K562 (cell line): ENCODE measurements at regions not wholly inside any gene's neighbourhood (a gene's known extent, or its start where the extent isn't known, plus 50 kb on each side); places are given as distances from the start of the nearest gene placed in this dataset.

Experiments used
- ATAC-seq: fragments of 200-7000 bp; cut with Tn5 transposase; 3 replicates; pipeline ENCODE4 v1.9.1; 2020; ENCODE audit warnings: moderate library complexity
- BruUV-seq: library from RNA; stranded (reverse); fragments of 400-500 nt; replicated peaks from 2 replicates; lab custom pipeline; 2021; lab: Mats Ljungman, UMichigan
- CTCF ChIA-PET: fragments of 300-600 bp; formaldehyde crosslinking; extraction: SDS; loops from one replicate; lab custom pipeline; 2021; ENCODE audit warnings: low intra/inter-chr PET ratio; lab: Yijun Ruan, JAX
- POLR2A ChIA-PET: fragments of 300-600, 350-650 bp; sonication (Branson Sonifier 250); formaldehyde crosslinking; extraction: SDS; loops from one replicate; lab custom pipeline; 2021; ENCODE audit warnings: antibody characterized with exemption, inconsistent platforms; lab: Yijun Ruan, JAX
- DNase-seq, 4 experiments: peaks; one replicate each; pipeline versions ENCODE4 v3.0.0 to v3.0.0-alpha.2; 2011 to 2018; ENCODE audit warnings: low spot score in 3 of 4, mixed read lengths in 3 of 4; ENCODE audit errors: extremely low read depth in 1 of 4
- FAIRE-seq: peaks from 2 replicates; lab custom pipeline; 2011; peaks lifted over from hg19 to GRCh38; lab: Jason Lieb, UNC
- H2AFZ ChIP-seq: 2 replicates; pipeline ENCODE4 v1.6.0; 2011; ENCODE audit warnings: low read depth, low read length, control low read depth, inconsistent platforms
- H3K27ac ChIP-seq: fragments of 200-600 bp; 3 replicates; pipeline ENCODE4 v1.8.0; 2011; ENCODE audit warnings: low read depth, mild to moderate bottlenecking, control low read depth, inconsistent platforms, low read length, moderate library complexity, mixed read lengths; ENCODE audit errors: extremely low read depth
- H3K27me3 ChIP-seq, 2 experiments: fragments of 300-600 bp in 1 of 2; 2 replicates in 1 of 2; 3 replicates in 1 of 2; pipeline versions ENCODE4 v1.6.0 to v1.8.0; 2011; ENCODE audit warnings: inconsistent platforms in 2 of 2, low read length in 2 of 2, mild to moderate bottlenecking in 1 of 2, mixed read lengths in 1 of 2, moderate library complexity in 1 of 2; ENCODE audit not compliant: control insufficient read depth in 2 of 2, insufficient read depth in 2 of 2
- H3K36me3 ChIP-seq: fragments of 300-600 bp; 3 replicates; pipeline ENCODE4 v1.8.0; 2011; ENCODE audit warnings: mild to moderate bottlenecking, low read length, inconsistent platforms; ENCODE audit not compliant: control insufficient read depth, insufficient read depth
- H3K4me1 ChIP-seq, 2 experiments: fragments of 200-600 bp in 1 of 2; replicated peaks in 1 of 2; 2 replicates in 1 of 2; 3 replicates in 1 of 2; pipeline versions ENCODE4 v1.5.1 to v1.8.0; 2011; ENCODE audit warnings: inconsistent platforms in 2 of 2, low read length in 2 of 2, mild to moderate bottlenecking in 1 of 2, mixed read lengths in 1 of 2, moderate library complexity in 1 of 2; ENCODE audit not compliant: control insufficient read depth in 2 of 2, insufficient read depth in 2 of 2
- H3K4me2 ChIP-seq: 2 replicates; pipeline ENCODE4 v1.6.1; 2011; ENCODE audit warnings: low read length, control low read depth, inconsistent platforms, mixed read lengths; ENCODE audit not compliant: insufficient read depth
- H3K4me3 ChIP-seq: fragments of 200-600 bp; sonication (generic), shearing (Covaris generic); 2 replicates; pipeline ENCODE4 v1.5.1; 2016; ENCODE audit warnings: control low read depth, inconsistent platforms
- H3K79me2 ChIP-seq: fragments of 200-600 bp; 3 replicates; pipeline ENCODE4 v1.8.0; 2011; ENCODE audit warnings: low read length, inconsistent platforms; ENCODE audit not compliant: control insufficient read depth, insufficient read depth
- H3K9ac ChIP-seq, 2 experiments: 2 replicates each; pipeline versions ENCODE4 v1.6.0 to v1.6.1; 2011; ENCODE audit warnings: low read depth in 2 of 2, low read length in 2 of 2, control low read depth in 1 of 2, inconsistent platforms in 1 of 2, mild to moderate bottlenecking in 1 of 2, mixed read lengths in 1 of 2; ENCODE audit not compliant: insufficient read depth in 1 of 2
- H3K9me1 ChIP-seq: one replicate; pipeline ENCODE4 v1.6.0; 2011; ENCODE audit warnings: inconsistent platforms, mild to moderate bottlenecking, low read length, moderate library complexity; ENCODE audit not compliant: control insufficient read depth, insufficient read depth
- H3K9me3 ChIP-seq: replicated peaks from 2 replicates; pipeline ENCODE4 v1.5.1; 2011; ENCODE audit warnings: low read depth, low read length, inconsistent platforms; ENCODE audit not compliant: control insufficient read depth, insufficient read depth
- H4K20me1 ChIP-seq: replicated peaks from 2 replicates; pipeline ENCODE4 v1.6.1; 2011; ENCODE audit warnings: low read length, inconsistent platforms, mixed read lengths; ENCODE audit not compliant: control insufficient read depth, insufficient read depth
- CAMTA2 ChIP-seq: fragments of 250-450 bp; sonication (Bioruptor Pico); conservative IDR thresholded peaks from 2 replicates; pipeline ENCODE4 v1.5.1; 2022
- CTBP1 ChIP-seq: fragments of 450-650 bp; IDR thresholded peaks from 2 replicates; pipeline ENCODE4 v1.6.1; 2016; ENCODE audit warnings: borderline replicate concordance
- ERF ChIP-seq: fragments of 450-650 bp; formaldehyde crosslinking; IDR thresholded peaks from 2 replicates; pipeline ENCODE4 v1.4.0; 2020; ENCODE audit warnings: mild to moderate bottlenecking, mixed read lengths
- HDGF ChIP-seq: fragments of 450-650 bp; IDR thresholded peaks from 2 replicates; pipeline ENCODE4 v1.6.1; 2016
- HMG20A ChIP-seq: fragments of 450-650 bp; formaldehyde crosslinking; conservative IDR thresholded peaks from 2 replicates; pipeline ENCODE4 v1.4.0; 2020; ENCODE audit warnings: mild to moderate bottlenecking, mixed read lengths
- MGA ChIP-seq: fragments of 450-650 bp; IDR thresholded peaks from 2 replicates; pipeline ENCODE4 v1.6.1; 2016; ENCODE audit warnings: mild to moderate bottlenecking, moderate library complexity
- NCOA6 ChIP-seq: fragments of 450-650 bp; IDR thresholded peaks from 2 replicates; pipeline ENCODE4 v1.6.1; 2017; ENCODE audit warnings: mild to moderate bottlenecking
- RUNX1 ChIP-seq: sonication (generic); IDR thresholded peaks from 2 replicates; pipeline ENCODE4 v1.6.1; 2016; ENCODE audit warnings: antibody characterized with exemption, low read depth
- SP2 ChIP-seq: IDR thresholded peaks from 2 replicates; pipeline ENCODE4 v1.6.1; 2011; ENCODE audit warnings: mild to moderate bottlenecking, low read depth, low read length, moderate library complexity; ENCODE audit not compliant: poor library complexity, severe bottlenecking; ENCODE audit errors: extremely low read depth
- YY1 ChIP-seq, 3 experiments: IDR thresholded peaks; 2 replicates each; pipeline ENCODE4 v1.6.1; 2011; ENCODE audit warnings: low read length in 2 of 3, mild to moderate bottlenecking in 2 of 3, moderate library complexity in 2 of 3, borderline replicate concordance in 1 of 3, control low read depth in 1 of 3, low read depth in 1 of 3; ENCODE audit not compliant: insufficient read depth in 3 of 3, insufficient replicate concordance in 2 of 3, control insufficient read depth in 1 of 3, insufficient read length in 1 of 3; ENCODE audit errors: extremely low read depth in 1 of 3
- ZBTB7A ChIP-seq: IDR thresholded peaks from 2 replicates; pipeline ENCODE4 v1.6.1; 2011; ENCODE audit warnings: low read depth, mild to moderate bottlenecking, low read length, moderate library complexity, borderline replicate concordance; ENCODE audit not compliant: control insufficient read depth
- ZNF143 ChIP-seq: sonication (generic); formaldehyde crosslinking; IDR thresholded peaks from 2 replicates; pipeline ENCODE4 v1.9.0; 2022; ENCODE audit warnings: mild to moderate bottlenecking, missing genetic modification reagents
- ZNF217 ChIP-seq: sonication (generic); formaldehyde crosslinking; IDR thresholded peaks from 2 replicates; pipeline ENCODE4 v1.8.0; 2022; ENCODE audit warnings: mild to moderate bottlenecking, missing genetic modification reagents
- ZNF384 ChIP-seq: IDR thresholded peaks from 2 replicates; pipeline ENCODE4 v1.6.1; 2012; ENCODE audit warnings: low read depth, low read length, improper control_type of control experiment
- WGBS: fragments of 100-300 bp; shearing (Covaris generic); methylation state at CpG from one replicate; pipeline ENCODE4 v1.1.6; 2016; ENCODE audit warnings: low coverage, mixed read lengths; ENCODE audit not compliant: insufficient coverage; ENCODE audit errors: missing lambda C conversion rate; 5-methylcytosine and 5-hydroxymethylcytosine counted together
- in situ Hi-C: fragments of 300-500 bp; cut with MboI; formaldehyde crosslinking; loops from 4 replicates; pipeline ENCODE4 v1.15.0; 2018; ENCODE audit warnings: inconsistent platforms, mixed read lengths
- intact Hi-C: fragments of 100-400 bp; cut with micrococcal nuclease; formaldehyde crosslinking; loops from 2 replicates; pipeline ENCODE4 v1.14.2; 2022

DNA sequence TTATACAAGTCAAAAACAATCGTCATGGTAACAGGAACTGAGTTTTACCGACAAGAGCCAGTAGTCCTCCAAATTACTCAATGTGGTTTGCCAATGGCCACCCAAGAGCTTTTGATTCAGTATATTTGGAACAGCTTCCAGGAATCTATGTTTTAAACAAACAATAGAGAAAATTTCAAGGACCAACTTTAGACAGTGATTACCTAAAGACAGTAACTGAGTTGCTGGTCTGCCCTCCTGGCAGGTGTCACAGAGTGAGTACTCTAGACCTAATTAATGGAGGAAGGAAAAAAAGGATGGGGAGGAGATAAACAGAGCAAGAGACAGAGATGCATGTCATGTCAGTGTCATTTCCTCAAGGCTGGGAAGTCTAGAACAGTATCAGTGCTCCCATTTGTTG lies 361.3 kb upstream of the BTBD3 start:
- Histone ChIP-seq H3K4me2 (no peak overlapping the region), H3K9ac (no peak overlapping the region), H3K27ac (no peak overlapping the region), H3K9me1 (no peaks in the 10 kb centered on the region), H3K27me3 (no peaks in the 10 kb centered on the region), H4K20me1 (no peaks in the 10 kb centered on the region), H3K9me3 (no peaks in the 10 kb centered on the region; the same call in 1 of the 2 replicates), H2AFZ (no peak overlapping the region), H3K4me1 (no peaks in the 10 kb centered on the region), H3K4me3 (no peak overlapping the region), H3K79me2 (no peaks in the 10 kb centered on the region), H3K36me3 (no peaks in the 10 kb centered on the region)
- ATAC-seq (no peak), FAIRE-seq (no peak), DNase-seq (no peak)
- intact Hi-C loops, result no loop called here
- 0% methylated on average over 2 of the region's 2 CpGs for WGBS
- ChIA-PET POLR2A (no interaction called here), CTCF (no interaction called here)
- in situ Hi-C loops, result no loop called here
- BruUV-seq, result no TSS peak
- TF ChIP-seq YY1 (IDR thresholded peaks at IDR 0.05; ENCODE audit: borderline replicate concordance in 1 of 3, control insufficient read depth in 1 of 3, extremely low read depth in 1 of 3, insufficient read depth in 3 of 3, insufficient read length in 1 of 3, insufficient replicate concordance in 2 of 3, low read depth in 1 of 3, low read length in 2 of 3) (no peak), MGA (no peak), ERF (CRISPR knock-in tag) (no peak), ZNF217 (CRISPR knock-in tag) (no peak), NCOA6 (no peak), ZBTB7A (no peak), RUNX1 (no peak), SP2 (no peak), ZNF384 (no peak), HMG20A (CRISPR knock-in tag) (no peak), CAMTA2 (CRISPR knock-in tag) (no peak), CTBP1 (no peak), ZNF143 (CRISPR knock-in tag) (no peak), HDGF (no peak)
